Natural killer cell (primary cell): ENCODE measurements at regions not wholly inside any gene's neighbourhood (a gene's known extent, or its start where the extent isn't known, plus 50 kb on each side); places are given as distances from the start of the nearest gene placed in this dataset.

Experiments
- ATAC-seq, 3 donors: fragments of 150-1000 bp in 2 of 3; fragments of 200-7000 bp in 1 of 3; cut with Tn5 transposase; 1 replicate in 1 of 3; 2 replicates in 2 of 3; pipeline ENCODE4 v1.10.0; 2021; ENCODE audit warnings: mild to moderate bottlenecking in 2 of 3, moderate library complexity in 2 of 3
- DNase-seq, 2 donors: peaks; one replicate each; pipeline versions ENCODE4 v3.0.0 to v3.0.0-alpha.2; 2013 to 2021; ENCODE audit warnings: mixed read lengths in 1 of 2
- H3K27ac ChIP-seq: one replicate; pipeline ENCODE4 v1.5.1; 2013; ENCODE audit warnings: mild to moderate bottlenecking, low read length
- H3K27me3 ChIP-seq: one replicate; pipeline ENCODE4 v1.6.1; 2013; ENCODE audit warnings: low read length; ENCODE audit not compliant: control insufficient read depth, insufficient read depth
- H3K36me3 ChIP-seq: one replicate; pipeline ENCODE4 v1.6.1; 2013; ENCODE audit warnings: low read length; ENCODE audit not compliant: control insufficient read depth, insufficient read depth
- H3K4me1 ChIP-seq: one replicate; pipeline ENCODE4 v1.6.1; 2013; ENCODE audit warnings: low read length; ENCODE audit not compliant: control insufficient read depth, insufficient read depth
- H3K4me3 ChIP-seq: one replicate; pipeline ENCODE4 v1.5.1; 2013; ENCODE audit warnings: low read length
- H3K9me3 ChIP-seq: one replicate; pipeline ENCODE4 v1.6.1; 2013; ENCODE audit warnings: low read length; ENCODE audit not compliant: control insufficient read depth, insufficient read depth
- H3K27ac Mint-ChIP-seq, 2 donors: one replicate each; pipeline ENCODE4 v1.8.0; 2022; ENCODE audit warnings: mild to moderate bottlenecking in 2 of 2, mixed read lengths in 2 of 2, moderate library complexity in 1 of 2
- H3K27me3 Mint-ChIP-seq, 2 donors: one replicate each; pipeline ENCODE4 v1.8.0; 2022; ENCODE audit warnings: low read depth in 2 of 2, mixed read lengths in 2 of 2
- H3K36me3 Mint-ChIP-seq: one replicate; pipeline ENCODE4 v1.8.0; 2022; ENCODE audit warnings: mixed read lengths
- H3K4me1 Mint-ChIP-seq, 2 donors: one replicate each; pipeline ENCODE4 v1.8.0; 2022; ENCODE audit warnings: mixed read lengths in 2 of 2
- H3K4me3 Mint-ChIP-seq: one replicate; pipeline ENCODE4 v1.8.0; 2022; ENCODE audit warnings: mild to moderate bottlenecking, moderate library complexity, mixed read lengths
- H3K9me3 Mint-ChIP-seq, 2 donors: one replicate each; pipeline ENCODE4 v1.8.0; 2022; ENCODE audit warnings: mixed read lengths in 2 of 2
- WGBS: methylation state at CpG from one replicate; pipeline ENCODE4 v1.1.7; 2013; ENCODE audit warnings: missing lambda C conversion rate; ENCODE audit not compliant: insufficient coverage; 5-methylcytosine and 5-hydroxymethylcytosine counted together
- intact Hi-C: fragments of 100-400 bp; cut with micrococcal nuclease; formaldehyde crosslinking; loops from one replicate; pipeline ENCODE4 v1.14.2; 2022
- TF ChIP-seq, protein P1 (sequence below): fragments of 200-600 bp; IDR thresholded peaks from one replicate; pipeline ENCODE4 v1.8.0; 2022; ENCODE audit warnings: antibody characterized with exemption

DNA sequence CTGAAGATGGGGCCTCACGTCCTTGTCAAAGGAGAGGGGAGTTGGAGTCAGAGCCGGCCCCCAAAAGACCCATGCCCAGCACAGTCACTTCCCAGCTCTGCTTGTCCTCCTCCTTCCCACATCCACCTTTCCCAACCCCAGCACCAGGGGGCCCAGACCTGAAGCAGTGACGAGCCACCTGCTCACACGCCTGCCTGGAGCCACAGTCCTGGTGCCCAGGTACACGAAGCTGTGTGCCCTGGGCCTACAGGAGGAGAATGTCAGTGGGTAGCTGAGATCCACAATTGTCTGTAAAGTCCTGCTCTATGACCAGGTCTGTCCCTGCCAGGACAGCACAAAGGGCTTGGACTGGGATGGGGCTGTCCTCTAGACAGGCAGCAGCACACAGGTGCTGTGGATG is 126.8 kb upstream of the PZP start:
- no peaks in the 10 kb centered on the region for H3K36me3 ChIP-seq
- ATAC-seq (no peak), DNase-seq (no peak)
- H3K4me1 ChIP-seq, result peaks cover 4% of the 10 kb centered on the region
- 86% methylated on average over 5 of the region's 5 CpGs for WGBS
- H3K27ac Mint-ChIP-seq, result no peak overlapping the region
- H3K4me3 ChIP-seq, result no peak overlapping the region
- TF ChIP-seq, protein P1, sequence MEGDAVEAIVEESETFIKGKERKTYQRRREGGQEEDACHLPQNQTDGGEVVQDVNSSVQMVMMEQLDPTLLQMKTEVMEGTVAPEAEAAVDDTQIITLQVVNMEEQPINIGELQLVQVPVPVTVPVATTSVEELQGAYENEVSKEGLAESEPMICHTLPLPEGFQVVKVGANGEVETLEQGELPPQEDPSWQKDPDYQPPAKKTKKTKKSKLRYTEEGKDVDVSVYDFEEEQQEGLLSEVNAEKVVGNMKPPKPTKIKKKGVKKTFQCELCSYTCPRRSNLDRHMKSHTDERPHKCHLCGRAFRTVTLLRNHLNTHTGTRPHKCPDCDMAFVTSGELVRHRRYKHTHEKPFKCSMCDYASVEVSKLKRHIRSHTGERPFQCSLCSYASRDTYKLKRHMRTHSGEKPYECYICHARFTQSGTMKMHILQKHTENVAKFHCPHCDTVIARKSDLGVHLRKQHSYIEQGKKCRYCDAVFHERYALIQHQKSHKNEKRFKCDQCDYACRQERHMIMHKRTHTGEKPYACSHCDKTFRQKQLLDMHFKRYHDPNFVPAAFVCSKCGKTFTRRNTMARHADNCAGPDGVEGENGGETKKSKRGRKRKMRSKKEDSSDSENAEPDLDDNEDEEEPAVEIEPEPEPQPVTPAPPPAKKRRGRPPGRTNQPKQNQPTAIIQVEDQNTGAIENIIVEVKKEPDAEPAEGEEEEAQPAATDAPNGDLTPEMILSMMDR, result no peak
- intact Hi-C loops, result no loop called here
- no peaks in the 10 kb centered on the region for H3K27me3 ChIP-seq
- peaks cover 5 to 7% of the 10 kb centered on the region in 2 donors for H3K4me1 Mint-ChIP-seq
- H3K4me3 Mint-ChIP-seq, result no peak overlapping the region
- H3K9me3 ChIP-seq, result peaks cover 14% of the 10 kb centered on the region
- H3K9me3 Mint-ChIP-seq, result peaks cover 3 to 8% of the 10 kb centered on the region in 2 donors
- no peak overlapping the region for H3K27ac ChIP-seq
- H3K27me3 Mint-ChIP-seq, result no peaks in the 10 kb centered on the region
- H3K36me3 Mint-ChIP-seq, result no peaks in the 10 kb centered on the region

DNA sequence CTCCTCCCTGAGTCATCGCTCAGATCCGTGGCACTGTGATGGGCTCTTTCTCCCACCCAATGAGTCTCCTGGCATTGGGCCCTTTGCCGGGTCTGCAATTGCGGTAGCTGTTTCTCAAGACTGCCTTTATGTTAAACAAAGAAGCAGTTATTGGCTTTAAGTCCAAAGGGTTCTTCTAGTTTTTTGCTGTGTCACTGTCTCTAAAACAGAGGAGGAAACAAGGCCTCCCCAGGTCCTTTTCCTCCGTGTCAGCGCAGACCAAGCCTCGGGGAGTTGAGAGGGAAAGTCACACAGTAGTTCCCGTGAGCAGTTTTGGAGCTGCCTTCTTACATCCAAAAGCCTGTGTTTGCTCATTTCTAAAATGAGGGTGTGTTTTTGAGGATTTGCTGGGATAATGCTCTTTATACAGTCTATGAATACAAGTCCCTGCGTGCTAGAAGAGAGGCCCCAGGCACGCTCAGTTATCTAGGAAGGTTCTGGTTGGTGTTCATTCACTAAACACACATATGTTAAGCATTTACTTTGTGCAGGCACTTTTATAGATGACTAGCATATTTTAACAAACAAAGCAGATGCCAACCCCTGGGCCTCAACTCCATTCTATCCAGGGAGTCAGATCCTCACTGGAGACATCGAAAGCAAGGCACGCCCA is 126.0 kb upstream of the PZP start:
- WGBS, result 71% methylated on average over 12 of the region's 12 CpGs
- Histone ChIP-seq H3K4me3 (no peak overlapping the region), H3K27ac (no peak overlapping the region), H3K9me3 (peaks cover 14% of the 10 kb centered on the region), H3K27me3 (no peaks in the 10 kb centered on the region), H3K36me3 (no peaks in the 10 kb centered on the region), H3K4me1 (peaks cover 4% of the 10 kb centered on the region)
- Mint-ChIP-seq H3K27ac (no peak overlapping the region), H3K27me3 (no peaks in the 10 kb centered on the region), H3K36me3 (no peaks in the 10 kb centered on the region), H3K4me3 (no peak overlapping the region), H3K9me3 (peaks cover 3 to 8% of the 10 kb centered on the region in 2 donors), H3K4me1 (peaks cover 5 to 7% of the 10 kb centered on the region in 2 donors)
- no peak for DNase-seq
- TF ChIP-seq, protein P1, result no peak
- intact Hi-C loops, result no loop called here
- no peak for ATAC-seq

DNA sequence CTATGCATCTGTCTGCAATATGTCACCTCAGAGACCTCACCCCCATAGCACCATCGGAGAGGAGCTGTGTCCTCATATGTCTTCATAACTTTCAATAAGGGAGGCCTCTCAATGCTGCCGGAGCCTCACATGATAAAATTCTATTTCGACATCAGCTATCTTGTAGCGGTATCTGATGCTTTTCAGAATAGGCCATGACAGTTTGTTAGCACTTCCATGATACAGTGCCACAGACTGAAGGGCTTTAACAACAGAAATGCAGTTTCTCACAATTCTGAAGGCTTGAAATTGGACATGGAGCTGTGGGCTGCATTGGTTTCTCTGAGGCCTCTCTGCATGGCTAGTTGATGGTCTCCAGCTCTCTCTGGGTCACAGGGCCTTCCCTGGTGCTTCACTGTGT is 125.0 kb upstream of the PZP start:
- no peak for ATAC-seq
- peaks cover 4% of the 10 kb centered on the region for H3K4me1 ChIP-seq

More for the DNA sequence above, 125.0 kb upstream of the PZP start:
- H3K27ac ChIP-seq, result no peak overlapping the region
- Mint-ChIP-seq H3K4me3 (no peak overlapping the region), H3K27ac (no peak overlapping the region), H3K4me1 (peaks cover 5 to 7% of the 10 kb centered on the region in 2 donors), H3K36me3 (no peaks in the 10 kb centered on the region), H3K27me3 (no peaks in the 10 kb centered on the region), H3K9me3 (peaks cover 3 to 8% of the 10 kb centered on the region in 2 donors)
- intact Hi-C loops, result no loop called here
- H3K27me3 ChIP-seq, result no peaks in the 10 kb centered on the region
- no peak for DNase-seq
- H3K4me3 ChIP-seq, result no peak overlapping the region
- H3K9me3 ChIP-seq, result peaks cover 14% of the 10 kb centered on the region
- no peaks in the 10 kb centered on the region for H3K36me3 ChIP-seq
- TF ChIP-seq, protein P1, result no peak
- WGBS, result 97% methylated on average over 4 of the region's 4 CpGs
